BLaER1 (cell line): ENCODE measurements at regions not wholly inside any gene's neighbourhood (a gene's known extent, or its start where the extent isn't known, plus 50 kb on each side); places are given as distances from the start of the nearest gene placed in this dataset.

ENCODE experiments used
- H3K27ac ChIP-seq: shearing (Covaris generic); formaldehyde crosslinking; 2 replicates; pipeline ENCODE4 v1.8.1; 2022
- H3K27me3 ChIP-seq: shearing (Covaris generic); formaldehyde crosslinking; 2 replicates; pipeline ENCODE4 v1.8.1; 2022
- H3K36me3 ChIP-seq: shearing (Covaris generic); formaldehyde crosslinking; 2 replicates; pipeline ENCODE4 v1.8.1; 2022
- H3K4me1 ChIP-seq: shearing (Covaris generic); formaldehyde crosslinking; 2 replicates; pipeline ENCODE4 v1.8.1; 2022
- H3K4me2 ChIP-seq: shearing (Covaris generic); formaldehyde crosslinking; 2 replicates; pipeline ENCODE4 v1.8.1; 2022
- H3K4me3 ChIP-seq: shearing (Covaris generic); formaldehyde crosslinking; 2 replicates; pipeline ENCODE4 v1.8.1; 2022
- H3K9ac ChIP-seq: shearing (Covaris generic); formaldehyde crosslinking; 2 replicates; pipeline ENCODE4 v1.8.1; 2022
- H3K9me3 ChIP-seq: shearing (Covaris generic); formaldehyde crosslinking; 2 replicates; pipeline ENCODE4 v1.8.1; 2022
- H4K20me1 ChIP-seq: shearing (Covaris generic); formaldehyde crosslinking; 2 replicates; pipeline ENCODE4 v1.8.1; 2022
- Cebpa-rat ChIP-seq: shearing (Covaris generic); IDR thresholded peaks from 2 replicates; pipeline ENCODE4 v1.8.1; 2022

- no peak overlapping the region for H3K4me3 ChIP-seq
- no peak overlapping the region for H3K27ac ChIP-seq
- TF ChIP-seq Cebpa-rat, result no peak
- H3K4me1 ChIP-seq, result 0 out of 2 replicates have a peak, but pooled peaks cover 5% of the 10 kb centered on the region
- no peak overlapping the region for H3K4me2 ChIP-seq
- no peak overlapping the region for H3K9ac ChIP-seq
- H3K9me3 ChIP-seq, result no peaks in the 10 kb centered on the region
- no peaks in the 10 kb centered on the region for H4K20me1 ChIP-seq
- H3K27me3 ChIP-seq, result no peaks in the 10 kb centered on the region
- no peaks in the 10 kb centered on the region for H3K36me3 ChIP-seq
These were observed 661.6 kb downstream of the LRRC70 start for GRCh38 chr5:63240063-63240755.

- Histone ChIP-seq H3K4me2 (no peak overlapping the region), H3K9me3 (no peaks in the 10 kb centered on the region), H3K4me1 (no peaks in the 10 kb centered on the region), H3K27ac (no peak overlapping the region), H3K27me3 (no peaks in the 10 kb centered on the region), H4K20me1 (no peaks in the 10 kb centered on the region), H3K36me3 (no peaks in the 10 kb centered on the region), H3K9ac (no peak overlapping the region), H3K4me3 (no peak overlapping the region)
- TF ChIP-seq Cebpa-rat, result no peak
These were observed 655.3 kb downstream of the LRRC70 start for GRCh38 chr5:63233911-63234310.

GRCh38 chr5:63233361-63233760 is 654.7 kb downstream of the LRRC70 start:
- no peak overlapping the region for H3K27ac ChIP-seq
- no peaks in the 10 kb centered on the region for H3K36me3 ChIP-seq
- no peak overlapping the region for H3K4me3 ChIP-seq
- no peaks in the 10 kb centered on the region for H4K20me1 ChIP-seq
- no peak overlapping the region for H3K9ac ChIP-seq
- TF ChIP-seq Cebpa-rat, result no peak
- no peaks in the 10 kb centered on the region for H3K9me3 ChIP-seq
- no peaks in the 10 kb centered on the region for H3K27me3 ChIP-seq
- no peak overlapping the region for H3K4me2 ChIP-seq
- no peaks in the 10 kb centered on the region for H3K4me1 ChIP-seq

- H4K20me1 ChIP-seq, result no peaks in the 10 kb centered on the region
- no peaks in the 10 kb centered on the region for H3K27me3 ChIP-seq
- H3K27ac ChIP-seq, result no peak overlapping the region
- no peak for TF ChIP-seq Cebpa-rat
- H3K4me3 ChIP-seq, result no peak overlapping the region
- H3K4me1 ChIP-seq, result no peaks in the 10 kb centered on the region
- no peak overlapping the region for H3K9ac ChIP-seq
- no peaks in the 10 kb centered on the region for H3K9me3 ChIP-seq
- H3K4me2 ChIP-seq, result no peak overlapping the region
- H3K36me3 ChIP-seq, result no peaks in the 10 kb centered on the region
These were observed 652.1 kb downstream of the LRRC70 start for GRCh38 chr5:63230754-63231153.

GRCh38 chr5:63228154-63228553 is 649.5 kb downstream of the LRRC70 start:
- Histone ChIP-seq H4K20me1 (no peaks in the 10 kb centered on the region), H3K27ac (no peak overlapping the region), H3K4me2 (no peak overlapping the region), H3K4me3 (no peak overlapping the region), H3K4me1 (no peaks in the 10 kb centered on the region), H3K36me3 (no peaks in the 10 kb centered on the region), H3K9me3 (no peaks in the 10 kb centered on the region), H3K9ac (no peak overlapping the region), H3K27me3 (no peaks in the 10 kb centered on the region)
- TF ChIP-seq Cebpa-rat, result no peak

GRCh38 chr5:63220244-63220643 is 641.6 kb downstream of the LRRC70 start:
- Histone ChIP-seq H3K9me3 (no peaks in the 10 kb centered on the region), H3K4me1 (no peaks in the 10 kb centered on the region), H3K27me3 (no peaks in the 10 kb centered on the region), H3K4me2 (no peak overlapping the region), H3K27ac (no peak overlapping the region), H3K36me3 (no peaks in the 10 kb centered on the region), H4K20me1 (no peaks in the 10 kb centered on the region), H3K9ac (no peak overlapping the region), H3K4me3 (no peak overlapping the region)
- TF ChIP-seq Cebpa-rat, result no peak

GRCh38 chr5:63217422-63217821 is 638.8 kb downstream of the LRRC70 start:
- Histone ChIP-seq H3K4me1 (no peaks in the 10 kb centered on the region), H3K27me3 (no peaks in the 10 kb centered on the region), H3K9me3 (no peaks in the 10 kb centered on the region), H3K36me3 (no peaks in the 10 kb centered on the region), H4K20me1 (no peaks in the 10 kb centered on the region), H3K27ac (no peak overlapping the region), H3K4me2 (no peak overlapping the region), H3K4me3 (no peak overlapping the region), H3K9ac (no peak overlapping the region)
- no peak for TF ChIP-seq Cebpa-rat

GRCh38 chr5:63213256-63213655 is 634.6 kb downstream of the LRRC70 start:
- H3K36me3 ChIP-seq, result no peaks in the 10 kb centered on the region
- H3K4me1 ChIP-seq, result no peaks in the 10 kb centered on the region
- H3K9me3 ChIP-seq, result no peaks in the 10 kb centered on the region
- no peak overlapping the region for H3K9ac ChIP-seq
- H4K20me1 ChIP-seq, result no peaks in the 10 kb centered on the region
- no peak for TF ChIP-seq Cebpa-rat
- no peak overlapping the region for H3K4me3 ChIP-seq
- H3K27ac ChIP-seq, result no peak overlapping the region
- no peaks in the 10 kb centered on the region for H3K27me3 ChIP-seq
- H3K4me2 ChIP-seq, result no peak overlapping the region

GRCh38 chr5:63211448-63212132 is 633.0 kb downstream of the LRRC70 start:
- Histone ChIP-seq H3K27ac (no peak overlapping the region), H3K9ac (no peak overlapping the region), H3K27me3 (no peaks in the 10 kb centered on the region), H3K4me2 (no peak overlapping the region), H3K4me1 (no peaks in the 10 kb centered on the region), H4K20me1 (no peaks in the 10 kb centered on the region), H3K9me3 (no peaks in the 10 kb centered on the region), H3K4me3 (no peak overlapping the region), H3K36me3 (no peaks in the 10 kb centered on the region)
- TF ChIP-seq Cebpa-rat, result no peak

GRCh38 chr5:63205976-63206375 is 627.4 kb downstream of the LRRC70 start:
- Histone ChIP-seq H4K20me1 (no peaks in the 10 kb centered on the region), H3K9me3 (no peaks in the 10 kb centered on the region), H3K36me3 (no peaks in the 10 kb centered on the region), H3K4me2 (no peak overlapping the region), H3K27me3 (no peaks in the 10 kb centered on the region), H3K27ac (no peak overlapping the region), H3K4me1 (no peaks in the 10 kb centered on the region), H3K9ac (no peak overlapping the region), H3K4me3 (no peak overlapping the region)
- no peak for TF ChIP-seq Cebpa-rat
